GM12878 (cell line): ENCODE measurements at regions not wholly inside any gene's neighbourhood (a gene's known extent, or its start where the extent isn't known, plus 50 kb on each side); places are given as distances from the start of the nearest gene placed in this dataset.

Experiments
- ATAC-seq: fragments of 200-7000 bp; cut with Tn5 transposase; 3 replicates; pipeline ENCODE4 v1.9.1; 2020; ENCODE audit warnings: mild to moderate bottlenecking, moderate library complexity
- BruUV-seq: library from RNA; stranded (reverse); fragments of 400-500 nt; replicated peaks from 2 replicates; lab custom pipeline; 2021; lab: Mats Ljungman, UMichigan
- CTCF ChIA-PET: fragments of 300-600 bp; sonication (Branson Sonifier 250); formaldehyde crosslinking; extraction: SDS; loops from one replicate; lab custom pipeline; 2021; ENCODE audit warnings: inconsistent platforms; lab: Yijun Ruan, JAX
- POLR2A ChIA-PET: fragments of 350-600 bp; formaldehyde crosslinking; extraction: SDS; loops from one replicate; lab custom pipeline; 2021; ENCODE audit warnings: inconsistent platforms; lab: Charles Lee
- RAD21 ChIA-PET: fragments of 300-600 bp; sonication (Branson Sonifier 250); formaldehyde crosslinking; loops from one replicate; lab custom pipeline; 2023; ENCODE audit warnings: antibody characterized with exemption; ENCODE audit not compliant: unreplicated experiment; lab: Charles Lee
- SMC1A ChIA-PET: fragments of 300-600 bp; sonication (Branson Sonifier 250); formaldehyde crosslinking; loops from one replicate; lab custom pipeline; 2023; ENCODE audit not compliant: unreplicated experiment, uncharacterized antibody; lab: Charles Lee
- DNase-seq: peaks from one replicate; pipeline ENCODE4 v3.0.0-alpha.2; 2011; ENCODE audit warnings: low read depth, low spot score
- FAIRE-seq: peaks from 3 replicates; lab custom pipeline; 2011; peaks lifted over from hg19 to GRCh38; lab: Jason Lieb, UNC
- H2AFZ ChIP-seq: 2 replicates; pipeline ENCODE4 v1.6.0; 2011; ENCODE audit warnings: low read depth, low read length, control low read depth; ENCODE audit not compliant: control insufficient read depth
- H3K27ac ChIP-seq: 2 replicates; pipeline ENCODE4 v1.5.1; 2011; ENCODE audit warnings: control low read depth; ENCODE audit not compliant: control insufficient read depth, insufficient read depth
- H3K27me3 ChIP-seq, 2 experiments: replicated peaks in 1 of 2; 2 replicates each; pipeline versions ENCODE4 v1.6.0 to v1.6.1; 2011; ENCODE audit warnings: low read length in 1 of 2; ENCODE audit not compliant: control insufficient read depth in 2 of 2, insufficient read depth in 2 of 2
- H3K36me3 ChIP-seq, 2 experiments: 2 replicates each; pipeline ENCODE4 v1.5.1; 2011; ENCODE audit warnings: low read length in 1 of 2; ENCODE audit not compliant: control insufficient read depth in 2 of 2, insufficient read depth in 2 of 2
- H3K4me1 ChIP-seq: 2 replicates; pipeline ENCODE4 v1.6.1; 2011; ENCODE audit warnings: mild to moderate bottlenecking, low read length, moderate library complexity, mixed read lengths; ENCODE audit not compliant: control insufficient read depth, insufficient read depth
- H3K4me2 ChIP-seq: 2 replicates; pipeline ENCODE4 v1.6.0; 2011; ENCODE audit warnings: control low read depth; ENCODE audit not compliant: control insufficient read depth, insufficient read depth
- H3K4me3 ChIP-seq: fragments of 200-600 bp; sonication (generic); 2 replicates; pipeline ENCODE4 v1.5.1; 2016
- H3K79me2 ChIP-seq: 2 replicates; pipeline ENCODE4 v1.6.0; 2011; ENCODE audit warnings: low read length; ENCODE audit not compliant: control insufficient read depth, insufficient read depth
- H3K9ac ChIP-seq: 2 replicates; pipeline ENCODE4 v1.8.0; 2011; ENCODE audit warnings: low read length, control low read depth, mixed read lengths; ENCODE audit not compliant: control insufficient read depth, insufficient read depth
- H3K9me3 ChIP-seq: replicated peaks from 3 replicates; pipeline ENCODE4 v1.5.1; 2011; ENCODE audit warnings: mild to moderate bottlenecking, low read length; ENCODE audit not compliant: control insufficient read depth, insufficient read depth
- H4K20me1 ChIP-seq: 2 replicates; pipeline ENCODE4 v1.6.0; 2011; ENCODE audit not compliant: control insufficient read depth, insufficient read depth
- EED ChIP-seq: sonication (generic); IDR thresholded peaks from 2 replicates; pipeline ENCODE4 v1.6.1; 2016; ENCODE audit warnings: antibody characterized with exemption, low read depth
- EZH2 ChIP-seq: IDR thresholded peaks from 2 replicates; pipeline ENCODE4 v1.6.1; 2012; ENCODE audit warnings: low read depth, mild to moderate bottlenecking, control low read depth, inconsistent platforms, low read length, borderline replicate concordance; ENCODE audit not compliant: control insufficient read depth
- HDAC6 ChIP-seq: fragments of 200-600 bp; sonication (generic); IDR thresholded peaks from one replicate; pipeline ENCODE4 v1.8.0; 2017; ENCODE audit warnings: antibody characterized with exemption; ENCODE audit not compliant: unreplicated experiment
- MEF2B ChIP-seq: fragments of 450-650 bp; IDR thresholded peaks from 2 replicates; pipeline ENCODE4 v1.6.1; 2018; ENCODE audit warnings: mild to moderate bottlenecking, moderate library complexity; ENCODE audit not compliant: partially characterized antibody, poor library complexity, severe bottlenecking
- MTA3 ChIP-seq: IDR thresholded peaks from 2 replicates; pipeline ENCODE4 v1.6.1; 2012; ENCODE audit warnings: low read length, inconsistent platforms, borderline replicate concordance
- NFYB ChIP-seq: IDR thresholded peaks from 2 replicates; pipeline ENCODE4 v1.6.1; 2011; ENCODE audit warnings: low read depth, mild to moderate bottlenecking, low read length, improper control_type of control experiment, moderate library complexity; ENCODE audit not compliant: insufficient read depth
- SPI1 ChIP-seq: IDR thresholded peaks from 2 replicates; pipeline ENCODE4 v1.6.1; 2011; ENCODE audit warnings: low read depth, mild to moderate bottlenecking, low read length, moderate library complexity, borderline replicate concordance; ENCODE audit not compliant: insufficient read depth
- STAT1 ChIP-seq: fragments of 450-650 bp; conservative IDR thresholded peaks from 2 replicates; pipeline ENCODE4 v1.6.1; 2014; ENCODE audit warnings: antibody characterized with exemption, mild to moderate bottlenecking
- STAT3 ChIP-seq: IDR thresholded peaks from 2 replicates; pipeline ENCODE4 v1.6.1; 2011; ENCODE audit warnings: low read depth, low read length, improper control_type of control experiment
- YBX1 ChIP-seq: fragments of 450-650 bp; IDR thresholded peaks from 2 replicates; pipeline ENCODE4 v1.6.1; 2016; ENCODE audit warnings: antibody characterized with exemption
- WGBS: methylation state at CpG from one replicate; pipeline ENCODE4 v1.1.6; 2016; ENCODE audit warnings: low lambda C conversion rate; ENCODE audit not compliant: insufficient replicate concordance, insufficient coverage; ENCODE audit errors: missing lambda C conversion rate; 5-methylcytosine and 5-hydroxymethylcytosine counted together
- in situ Hi-C: fragments of 300-500 bp; cut with MboI; formaldehyde crosslinking; loops from 9 replicates; pipeline ENCODE4 v1.14.3; 2018; ENCODE audit warnings: mixed read lengths
- intact Hi-C: fragments of 100-400 bp; cut with micrococcal nuclease; formaldehyde crosslinking; loops from one replicate; pipeline ENCODE4 v1.14.2; 2022; ENCODE audit not compliant: unreplicated experiment
- TF ChIP-seq, protein P1 (sequence below): fragments of 450-650 bp; IDR thresholded peaks from 2 replicates; pipeline ENCODE4 v1.6.1; 2017; ENCODE audit warnings: low read depth, mild to moderate bottlenecking, moderate library complexity
- TF ChIP-seq, protein P2 (sequence below): IDR thresholded peaks from 2 replicates; pipeline ENCODE4 v1.6.1; 2011; ENCODE audit warnings: borderline replicate concordance, low read depth, mild to moderate bottlenecking, moderate library complexity, mixed read lengths, low read length; ENCODE audit not compliant: insufficient read depth; ENCODE audit errors: extremely low read length
- TF ChIP-seq, protein P3 (sequence below): fragments of 450-650 bp; formaldehyde crosslinking; IDR thresholded peaks from 2 replicates; pipeline ENCODE4 v1.5.0; 2022; ENCODE audit warnings: mild to moderate bottlenecking, missing genetic modification characterization
- TF ChIP-seq, protein P4 (sequence below): fragments of 450-650 bp; IDR thresholded peaks from 2 replicates; pipeline ENCODE4 v1.6.1; 2017; ENCODE audit warnings: mild to moderate bottlenecking, moderate library complexity
- TF ChIP-seq, protein P5 (sequence below): IDR thresholded peaks from 2 replicates; pipeline ENCODE4 v1.6.1; 2012; ENCODE audit warnings: low read depth, low read length, improper control_type of control experiment

DNA sequence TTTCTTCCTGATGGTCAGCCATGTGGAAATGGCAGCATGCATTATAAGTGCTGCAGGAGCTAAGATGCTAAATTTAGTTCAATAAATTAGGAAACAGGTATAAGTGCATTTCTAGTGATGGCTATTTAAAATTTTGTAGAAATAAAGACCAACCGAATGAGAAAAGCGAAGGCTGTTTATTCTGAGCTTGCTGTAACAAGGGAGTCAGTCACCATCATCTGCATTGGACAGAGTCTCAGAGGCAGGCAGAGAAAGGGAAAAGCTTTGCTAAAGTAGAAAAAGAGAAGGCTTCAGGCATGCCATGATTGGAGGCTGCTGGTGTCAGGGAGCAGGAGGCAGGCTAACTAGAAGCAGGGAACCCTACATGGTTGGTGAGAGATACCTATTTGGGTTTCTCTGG is 451.0 kb downstream of the EDEM1 start:
- intact Hi-C loops: no loop called here
- POLR2A ChIA-PET: no interaction called here
- TF ChIP-seq, protein P1, sequence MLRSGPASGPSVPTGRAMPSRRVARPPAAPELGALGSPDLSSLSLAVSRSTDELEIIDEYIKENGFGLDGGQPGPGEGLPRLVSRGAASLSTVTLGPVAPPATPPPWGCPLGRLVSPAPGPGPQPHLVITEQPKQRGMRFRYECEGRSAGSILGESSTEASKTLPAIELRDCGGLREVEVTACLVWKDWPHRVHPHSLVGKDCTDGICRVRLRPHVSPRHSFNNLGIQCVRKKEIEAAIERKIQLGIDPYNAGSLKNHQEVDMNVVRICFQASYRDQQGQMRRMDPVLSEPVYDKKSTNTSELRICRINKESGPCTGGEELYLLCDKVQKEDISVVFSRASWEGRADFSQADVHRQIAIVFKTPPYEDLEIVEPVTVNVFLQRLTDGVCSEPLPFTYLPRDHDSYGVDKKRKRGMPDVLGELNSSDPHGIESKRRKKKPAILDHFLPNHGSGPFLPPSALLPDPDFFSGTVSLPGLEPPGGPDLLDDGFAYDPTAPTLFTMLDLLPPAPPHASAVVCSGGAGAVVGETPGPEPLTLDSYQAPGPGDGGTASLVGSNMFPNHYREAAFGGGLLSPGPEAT: no peak
- TF ChIP-seq, protein P2, sequence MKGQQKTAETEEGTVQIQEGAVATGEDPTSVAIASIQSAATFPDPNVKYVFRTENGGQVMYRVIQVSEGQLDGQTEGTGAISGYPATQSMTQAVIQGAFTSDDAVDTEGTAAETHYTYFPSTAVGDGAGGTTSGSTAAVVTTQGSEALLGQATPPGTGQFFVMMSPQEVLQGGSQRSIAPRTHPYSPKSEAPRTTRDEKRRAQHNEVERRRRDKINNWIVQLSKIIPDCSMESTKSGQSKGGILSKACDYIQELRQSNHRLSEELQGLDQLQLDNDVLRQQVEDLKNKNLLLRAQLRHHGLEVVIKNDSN: no peak
- TF ChIP-seq YBX1 (no peak), STAT1 (no peak), HDAC6 (no peak), STAT3 (no peak), SPI1 (no peak), EZH2 (no peak), MTA3 (no peak), EED (no peak), MEF2B (no peak), NFYB (no peak)
- TF ChIP-seq, protein P3, sequence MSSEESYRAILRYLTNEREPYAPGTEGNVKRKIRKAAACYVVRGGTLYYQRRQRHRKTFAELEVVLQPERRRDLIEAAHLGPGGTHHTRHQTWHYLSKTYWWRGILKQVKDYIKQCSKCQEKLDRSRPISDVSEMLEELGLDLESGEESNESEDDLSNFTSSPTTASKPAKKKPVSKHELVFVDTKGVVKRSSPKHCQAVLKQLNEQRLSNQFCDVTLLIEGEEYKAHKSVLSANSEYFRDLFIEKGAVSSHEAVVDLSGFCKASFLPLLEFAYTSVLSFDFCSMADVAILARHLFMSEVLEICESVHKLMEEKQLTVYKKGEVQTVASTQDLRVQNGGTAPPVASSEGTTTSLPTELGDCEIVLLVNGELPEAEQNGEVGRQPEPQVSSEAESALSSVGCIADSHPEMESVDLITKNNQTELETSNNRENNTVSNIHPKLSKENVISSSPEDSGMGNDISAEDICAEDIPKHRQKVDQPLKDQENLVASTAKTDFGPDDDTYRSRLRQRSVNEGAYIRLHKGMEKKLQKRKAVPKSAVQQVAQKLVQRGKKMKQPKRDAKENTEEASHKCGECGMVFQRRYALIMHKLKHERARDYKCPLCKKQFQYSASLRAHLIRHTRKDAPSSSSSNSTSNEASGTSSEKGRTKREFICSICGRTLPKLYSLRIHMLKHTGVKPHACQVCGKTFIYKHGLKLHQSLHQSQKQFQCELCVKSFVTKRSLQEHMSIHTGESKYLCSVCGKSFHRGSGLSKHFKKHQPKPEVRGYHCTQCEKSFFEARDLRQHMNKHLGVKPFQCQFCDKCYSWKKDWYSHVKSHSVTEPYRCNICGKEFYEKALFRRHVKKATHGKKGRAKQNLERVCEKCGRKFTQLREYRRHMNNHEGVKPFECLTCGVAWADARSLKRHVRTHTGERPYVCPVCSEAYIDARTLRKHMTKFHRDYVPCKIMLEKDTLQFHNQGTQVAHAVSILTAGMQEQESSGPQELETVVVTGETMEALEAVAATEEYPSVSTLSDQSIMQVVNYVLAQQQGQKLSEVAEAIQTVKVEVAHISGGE (CRISPR knock-in tag): no peak
- TF ChIP-seq, protein P4, sequence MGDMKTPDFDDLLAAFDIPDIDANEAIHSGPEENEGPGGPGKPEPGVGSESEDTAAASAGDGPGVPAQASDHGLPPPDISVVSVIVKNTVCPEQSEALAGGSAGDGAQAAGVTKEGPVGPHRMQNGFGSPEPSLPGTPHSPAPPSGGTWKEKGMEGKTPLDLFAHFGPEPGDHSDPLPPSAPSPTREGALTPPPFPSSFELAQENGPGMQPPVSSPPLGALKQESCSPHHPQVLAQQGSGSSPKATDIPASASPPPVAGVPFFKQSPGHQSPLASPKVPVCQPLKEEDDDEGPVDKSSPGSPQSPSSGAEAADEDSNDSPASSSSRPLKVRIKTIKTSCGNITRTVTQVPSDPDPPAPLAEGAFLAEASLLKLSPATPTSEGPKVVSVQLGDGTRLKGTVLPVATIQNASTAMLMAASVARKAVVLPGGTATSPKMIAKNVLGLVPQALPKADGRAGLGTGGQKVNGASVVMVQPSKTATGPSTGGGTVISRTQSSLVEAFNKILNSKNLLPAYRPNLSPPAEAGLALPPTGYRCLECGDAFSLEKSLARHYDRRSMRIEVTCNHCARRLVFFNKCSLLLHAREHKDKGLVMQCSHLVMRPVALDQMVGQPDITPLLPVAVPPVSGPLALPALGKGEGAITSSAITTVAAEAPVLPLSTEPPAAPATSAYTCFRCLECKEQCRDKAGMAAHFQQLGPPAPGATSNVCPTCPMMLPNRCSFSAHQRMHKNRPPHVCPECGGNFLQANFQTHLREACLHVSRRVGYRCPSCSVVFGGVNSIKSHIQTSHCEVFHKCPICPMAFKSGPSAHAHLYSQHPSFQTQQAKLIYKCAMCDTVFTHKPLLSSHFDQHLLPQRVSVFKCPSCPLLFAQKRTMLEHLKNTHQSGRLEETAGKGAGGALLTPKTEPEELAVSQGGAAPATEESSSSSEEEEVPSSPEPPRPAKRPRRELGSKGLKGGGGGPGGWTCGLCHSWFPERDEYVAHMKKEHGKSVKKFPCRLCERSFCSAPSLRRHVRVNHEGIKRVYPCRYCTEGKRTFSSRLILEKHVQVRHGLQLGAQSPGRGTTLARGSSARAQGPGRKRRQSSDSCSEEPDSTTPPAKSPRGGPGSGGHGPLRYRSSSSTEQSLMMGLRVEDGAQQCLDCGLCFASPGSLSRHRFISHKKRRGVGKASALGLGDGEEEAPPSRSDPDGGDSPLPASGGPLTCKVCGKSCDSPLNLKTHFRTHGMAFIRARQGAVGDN: no peak
- TF ChIP-seq, protein P5, sequence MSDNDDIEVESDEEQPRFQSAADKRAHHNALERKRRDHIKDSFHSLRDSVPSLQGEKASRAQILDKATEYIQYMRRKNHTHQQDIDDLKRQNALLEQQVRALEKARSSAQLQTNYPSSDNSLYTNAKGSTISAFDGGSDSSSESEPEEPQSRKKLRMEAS: no peak

More for the DNA sequence above, 451.0 kb downstream of the EDEM1 start:
- BruUV-seq: no TSS peak
- Histone ChIP-seq H3K9me3 (no peaks in the 10 kb centered on the region), H3K9ac (no peak overlapping the region), H3K27ac (no peak overlapping the region), H3K4me3 (no peak overlapping the region), H4K20me1 (no peaks in the 10 kb centered on the region), H3K4me2 (no peak overlapping the region), H3K79me2 (no peaks in the 10 kb centered on the region), H2AFZ (no peak overlapping the region), H3K27me3 (no peaks in the 10 kb centered on the region), H3K36me3 (no peaks in the 10 kb centered on the region), H3K4me1 (no peaks in the 10 kb centered on the region)
- SMC1A ChIA-PET: no interaction called here
- DNase-seq (no peak), FAIRE-seq (no peak), ATAC-seq (no peak)
- WGBS: 97% methylated on average over 2 of the region's 2 CpGs
- CTCF ChIA-PET: no interaction called here
- RAD21 ChIA-PET: no interaction called here
- in situ Hi-C loops: no loop called here
